Smooth muscle cell (in vitro differentiated cells): ENCODE measurements at regions not wholly inside any gene's neighbourhood (a gene's known extent, or its start where the extent isn't known, plus 50 kb on each side); places are given as distances from the start of the nearest gene placed in this dataset.

ENCODE experiments used
- DNase-seq: peaks from one replicate; lab custom pipeline; 2025; ENCODE audit not compliant: unreplicated experiment; lab: John Stamatoyannopoulos, UW
- H2AFZ ChIP-seq: fragments of 200-600 bp; sonication (generic); 2 replicates; pipeline ENCODE4 v1.6.0; 2016; ENCODE audit warnings: antibody characterized with exemption, low read depth, mild to moderate bottlenecking
- H3F3A ChIP-seq: fragments of 200-600 bp; sonication (generic); 2 replicates; pipeline ENCODE4 v1.6.0; 2017; ENCODE audit warnings: antibody characterized with exemption, low read depth
- H3K27ac ChIP-seq: fragments of 200-600 bp; sonication (generic); 2 replicates; pipeline ENCODE4 v1.5.1; 2016; ENCODE audit warnings: low read depth, mild to moderate bottlenecking
- H3K27me3 ChIP-seq: fragments of 200-600 bp; sonication (generic); 2 replicates; pipeline ENCODE4 v1.6.1; 2016; ENCODE audit warnings: low read depth, mild to moderate bottlenecking
- H3K36me3 ChIP-seq: fragments of 200-600 bp; sonication (generic); 2 replicates; pipeline ENCODE4 v1.5.1; 2016; ENCODE audit warnings: low read depth
- H3K4me1 ChIP-seq: fragments of 200-600 bp; sonication (generic); 2 replicates; pipeline ENCODE4 v1.5.1; 2016; ENCODE audit warnings: low read depth
- H3K4me2 ChIP-seq: fragments of 200-600 bp; sonication (generic); 2 replicates; pipeline ENCODE4 v1.6.0; 2016; ENCODE audit warnings: mild to moderate bottlenecking
- H3K4me3 ChIP-seq: fragments of 200-600 bp; sonication (generic); 2 replicates; pipeline ENCODE4 v1.5.1; 2016; ENCODE audit warnings: mild to moderate bottlenecking
- H3K79me2 ChIP-seq: fragments of 200-600 bp; sonication (generic); 2 replicates; pipeline ENCODE4 v1.6.0; 2016; ENCODE audit warnings: low read depth, mild to moderate bottlenecking
- H3K9ac ChIP-seq: fragments of 200-600 bp; sonication (generic); 2 replicates; pipeline ENCODE4 v1.6.0; 2016; ENCODE audit warnings: low read depth
- H3K9me3 ChIP-seq: fragments of 200-600 bp; sonication (generic); replicated peaks from 2 replicates; pipeline ENCODE4 v1.5.1; 2016; ENCODE audit warnings: low read depth
- H4K20me1 ChIP-seq: fragments of 200-600 bp; sonication (generic); 2 replicates; pipeline ENCODE4 v1.6.0; 2016; ENCODE audit warnings: low read depth
- WGBS: methylation state at CpG from one replicate; pipeline ENCODE4 v1.1.7; 2016; ENCODE audit warnings: low lambda C conversion rate; 5-methylcytosine and 5-hydroxymethylcytosine counted together
- TF ChIP-seq, protein P1 (sequence below): fragments of 200-600 bp; sonication (generic); IDR thresholded peaks from 2 replicates; pipeline ENCODE4 v1.5.1; 2017; ENCODE audit warnings: borderline replicate concordance, mild to moderate bottlenecking, antibody characterized with exemption; ENCODE audit not compliant: insufficient read depth, poor library complexity, severe bottlenecking

DNA sequence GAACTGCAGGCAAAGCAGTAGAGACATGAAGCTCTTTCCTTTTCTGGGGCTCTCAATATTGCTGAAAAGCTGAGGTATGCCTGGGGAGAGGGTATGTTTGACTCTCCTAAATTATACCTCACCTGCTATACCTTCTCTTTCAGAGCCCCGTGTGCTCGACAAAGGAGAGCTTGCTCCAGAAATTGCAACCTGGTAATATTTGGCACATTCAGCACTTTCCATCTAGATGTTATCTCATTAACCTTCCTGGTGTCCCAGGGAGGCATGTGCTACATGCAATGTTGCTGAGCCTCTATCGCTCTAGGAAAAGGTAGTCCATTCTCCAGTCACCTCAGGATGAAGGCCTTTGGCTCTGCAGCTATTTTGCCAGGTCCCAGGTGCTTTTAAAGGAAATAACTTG is 78.5 kb upstream of the ZSWIM6 start:
- Histone ChIP-seq H3K79me2 (no peaks in the 10 kb centered on the region), H3K27me3 (no peaks in the 10 kb centered on the region), H3K4me1 (no peaks in the 10 kb centered on the region), H3K9ac (no peak overlapping the region), H4K20me1 (no peaks in the 10 kb centered on the region), H3K4me2 (no peak overlapping the region), H2AFZ (no peak overlapping the region), H3K9me3 (no peaks in the 10 kb centered on the region), H3K36me3 (no peaks in the 10 kb centered on the region), H3K4me3 (no peak overlapping the region), H3F3A (no peaks in the 10 kb centered on the region), H3K27ac (no peak overlapping the region)
- 84% methylated on average over 3 of the region's 3 CpGs for WGBS
- DNase-seq, result no peak
- TF ChIP-seq, protein P1, sequence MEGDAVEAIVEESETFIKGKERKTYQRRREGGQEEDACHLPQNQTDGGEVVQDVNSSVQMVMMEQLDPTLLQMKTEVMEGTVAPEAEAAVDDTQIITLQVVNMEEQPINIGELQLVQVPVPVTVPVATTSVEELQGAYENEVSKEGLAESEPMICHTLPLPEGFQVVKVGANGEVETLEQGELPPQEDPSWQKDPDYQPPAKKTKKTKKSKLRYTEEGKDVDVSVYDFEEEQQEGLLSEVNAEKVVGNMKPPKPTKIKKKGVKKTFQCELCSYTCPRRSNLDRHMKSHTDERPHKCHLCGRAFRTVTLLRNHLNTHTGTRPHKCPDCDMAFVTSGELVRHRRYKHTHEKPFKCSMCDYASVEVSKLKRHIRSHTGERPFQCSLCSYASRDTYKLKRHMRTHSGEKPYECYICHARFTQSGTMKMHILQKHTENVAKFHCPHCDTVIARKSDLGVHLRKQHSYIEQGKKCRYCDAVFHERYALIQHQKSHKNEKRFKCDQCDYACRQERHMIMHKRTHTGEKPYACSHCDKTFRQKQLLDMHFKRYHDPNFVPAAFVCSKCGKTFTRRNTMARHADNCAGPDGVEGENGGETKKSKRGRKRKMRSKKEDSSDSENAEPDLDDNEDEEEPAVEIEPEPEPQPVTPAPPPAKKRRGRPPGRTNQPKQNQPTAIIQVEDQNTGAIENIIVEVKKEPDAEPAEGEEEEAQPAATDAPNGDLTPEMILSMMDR, result no peak

DNA sequence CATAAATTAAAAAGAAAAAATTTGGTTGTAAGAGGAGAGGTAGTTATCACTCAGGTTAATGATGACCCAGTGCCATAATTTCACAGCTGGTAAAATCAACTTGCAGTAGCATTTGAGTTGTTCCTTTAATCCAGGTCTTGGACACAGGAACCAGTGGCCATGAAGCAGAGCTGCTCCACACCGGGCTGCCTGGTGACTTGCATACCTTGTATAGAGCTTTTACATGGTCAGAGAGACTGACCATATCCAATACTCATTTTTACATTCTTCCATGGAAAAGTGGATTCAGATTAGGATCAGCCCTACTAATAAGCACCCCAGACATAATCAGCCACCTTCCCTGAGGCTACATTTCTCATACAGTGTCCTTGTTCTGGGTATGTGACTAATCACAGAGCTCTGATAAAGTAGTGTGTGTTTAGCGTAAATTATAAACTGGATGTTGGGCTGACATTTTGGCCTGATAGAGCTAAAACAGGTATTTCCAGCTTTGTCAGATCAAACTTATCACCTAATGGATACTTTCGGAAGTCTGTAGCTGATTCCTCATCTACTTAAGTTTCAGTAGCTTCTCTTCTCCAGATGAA is 77.0 kb upstream of the ZSWIM6 start:
- Histone ChIP-seq H2AFZ (no peak overlapping the region), H3K9me3 (no peaks in the 10 kb centered on the region), H3K36me3 (no peaks in the 10 kb centered on the region), H3K4me1 (no peaks in the 10 kb centered on the region), H3K4me2 (no peak overlapping the region), H3F3A (no peaks in the 10 kb centered on the region), H3K4me3 (no peak overlapping the region), H3K27me3 (no peaks in the 10 kb centered on the region), H3K9ac (no peak overlapping the region), H3K79me2 (no peaks in the 10 kb centered on the region), H4K20me1 (no peaks in the 10 kb centered on the region), H3K27ac (no peak overlapping the region)
- TF ChIP-seq, protein P1, result no peak
- 69% methylated on average over 3 of the region's 3 CpGs for WGBS
- no peak for DNase-seq

DNA sequence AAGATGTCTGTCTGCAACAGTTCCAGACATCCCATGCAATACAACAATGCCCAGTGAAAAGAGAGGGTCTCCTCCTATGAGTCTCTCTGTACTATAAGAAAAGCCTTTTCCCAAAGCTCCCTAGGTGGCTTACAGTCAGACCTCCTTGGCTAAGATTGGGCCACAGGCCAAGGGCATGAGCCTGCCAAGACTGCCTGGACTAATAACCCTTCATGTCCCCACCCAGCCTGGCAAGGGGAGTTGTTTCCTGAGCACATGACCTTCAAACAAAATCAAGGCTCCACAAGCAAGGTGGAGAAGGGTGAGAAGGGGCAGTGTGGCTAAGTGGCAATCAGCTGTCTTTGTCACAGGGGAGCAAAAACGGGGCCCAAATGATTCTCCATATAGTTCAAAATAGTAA is 75.6 kb upstream of the ZSWIM6 start:
- no peaks in the 10 kb centered on the region for H3K27me3 ChIP-seq
- WGBS, result 83% methylated on average over 1 of the region's 1 CpG
- H2AFZ ChIP-seq, result no peak overlapping the region
- no peak overlapping the region for H3K27ac ChIP-seq
- no peaks in the 10 kb centered on the region for H3F3A ChIP-seq
- H3K4me1 ChIP-seq, result no peaks in the 10 kb centered on the region
- no peaks in the 10 kb centered on the region for H3K36me3 ChIP-seq
- TF ChIP-seq, protein P1, result no peak
- H3K4me2 ChIP-seq, result no peak overlapping the region
- DNase-seq, result no peak
- H3K9ac ChIP-seq, result no peak overlapping the region
- H4K20me1 ChIP-seq, result no peaks in the 10 kb centered on the region
- H3K79me2 ChIP-seq, result no peaks in the 10 kb centered on the region
- H3K4me3 ChIP-seq, result no peak overlapping the region
- no peaks in the 10 kb centered on the region for H3K9me3 ChIP-seq

DNA sequence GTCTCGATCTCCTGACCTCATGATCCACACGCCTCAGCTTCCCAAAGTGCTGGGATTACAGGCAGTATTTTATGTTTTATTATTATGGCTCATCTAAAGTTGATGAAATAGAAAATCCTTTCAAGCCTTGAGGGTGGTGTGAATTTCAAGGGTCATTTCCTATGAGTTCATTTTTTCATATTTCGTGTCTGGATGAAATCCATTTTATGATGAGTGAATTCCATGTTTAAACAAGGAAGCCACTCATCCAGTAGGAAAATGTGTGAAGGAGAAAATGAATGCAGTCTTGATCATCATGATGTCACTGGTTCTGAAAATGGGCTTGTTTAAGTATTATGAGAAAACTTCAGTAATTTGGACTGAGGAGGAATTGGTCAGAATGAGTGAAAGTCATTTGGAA is 74.6 kb upstream of the ZSWIM6 start:
- no peak for DNase-seq

More for the DNA sequence above, 74.6 kb upstream of the ZSWIM6 start:
- Histone ChIP-seq H4K20me1 (no peaks in the 10 kb centered on the region), H3K9ac (no peak overlapping the region), H3K79me2 (no peaks in the 10 kb centered on the region), H3K27me3 (no peaks in the 10 kb centered on the region), H3F3A (no peaks in the 10 kb centered on the region), H3K4me3 (no peak overlapping the region), H3K27ac (no peak overlapping the region), H3K9me3 (no peaks in the 10 kb centered on the region), H2AFZ (no peak overlapping the region), H3K4me1 (no peaks in the 10 kb centered on the region), H3K36me3 (no peaks in the 10 kb centered on the region), H3K4me2 (no peak overlapping the region)
- TF ChIP-seq, protein P1, result no peak
- WGBS, result 97% methylated on average over 3 of the region's 3 CpGs
